ENCODE measurements at regions not wholly inside any gene's neighbourhood (a gene's known extent, or its start where the extent isn't known, plus 50 kb on each side); places are given as distances from the start of the nearest gene placed in this dataset.
"Not testable (repeated sequence)": the region's sequence is repeated elsewhere in the genome, so short reads cannot be mapped to it uniquely, and the experiment has no call there.

- no peak for DNase-seq
These were observed 662.5 kb downstream of the LUZP2 start for GRCh38 chr11:25159341-25159740.

GRCh38 chr11:25163421-25163820 is 666.6 kb downstream of the LUZP2 start:
- DNase-seq, result no peak

- no peak for DNase-seq
These were observed 683.3 kb downstream of the LUZP2 start for GRCh38 chr11:25180187-25180586.

- no peak for DNase-seq
These were observed 686.6 kb downstream of the LUZP2 start for GRCh38 chr11:25183411-25183810.

- no peak for DNase-seq
These were observed 700.7 kb downstream of the LUZP2 start for GRCh38 chr11:25197515-25197914.

- no peak for DNase-seq
These were observed 701.9 kb downstream of the LUZP2 start for GRCh38 chr11:25198704-25199103.

GRCh38 chr11:25200925-25201324 is 704.1 kb downstream of the LUZP2 start:
- no peak for DNase-seq

GRCh38 chr11:25206762-25207161 is 709.9 kb downstream of the LUZP2 start:
- DNase-seq, result no peak

- no peak for DNase-seq
These were observed 714.9 kb downstream of the LUZP2 start for GRCh38 chr11:25211635-25212254.

GRCh38 chr11:25214535-25215176 is 717.8 kb downstream of the LUZP2 start:
- no peak for DNase-seq

GRCh38 chr11:25218036-25218435 is 721.2 kb downstream of the LUZP2 start:
- DNase-seq, result no peak

GRCh38 chr11:25225078-25225477 is 728.2 kb downstream of the LUZP2 start:
- no peak for DNase-seq

- no peak for DNase-seq
These were observed 746.1 kb downstream of the LUZP2 start for GRCh38 chr11:25242928-25243327.

- no peak for DNase-seq
These were observed 747.3 kb downstream of the LUZP2 start for GRCh38 chr11:25244126-25244525.

GRCh38 chr11:25247336-25247735 is 750.5 kb downstream of the LUZP2 start:
- DNase-seq, result no peak

GRCh38 chr11:25252854-25253253 is 756.0 kb downstream of the LUZP2 start:
- no peak for DNase-seq

- DNase-seq, result not testable (repeated sequence)
These were observed 767.0 kb downstream of the LUZP2 start for GRCh38 chr11:25263861-25264260.

- DNase-seq, result no peak
These were observed 774.4 kb downstream of the LUZP2 start for GRCh38 chr11:25271301-25271700.

GRCh38 chr11:25272214-25272613 is 775.4 kb downstream of the LUZP2 start:
- no peak for DNase-seq

- DNase-seq, result not testable (repeated sequence)
These were observed 784.0 kb downstream of the LUZP2 start for GRCh38 chr11:25280821-25281220.

GRCh38 chr11:25293166-25293565 is 796.3 kb downstream of the LUZP2 start:
- DNase-seq, result no peak

GRCh38 chr11:25298450-25298849 is 801.6 kb downstream of the LUZP2 start:
- DNase-seq, result no peak

- no peak for DNase-seq
These were observed 813.0 kb downstream of the LUZP2 start for GRCh38 chr11:25309818-25310217.

GRCh38 chr11:25317216-25317615 is 820.4 kb downstream of the LUZP2 start:
- no peak for DNase-seq

- no peak for DNase-seq
These were observed 822.3 kb downstream of the LUZP2 start for GRCh38 chr11:25319127-25319526.

Data from NCI-H748 treated with DMSO at 0.1 percent for 48 hours (cell line).